Ishikawa (cell line): ENCODE measurements at regions not wholly inside any gene's neighbourhood (a gene's known extent, or its start where the extent isn't known, plus 50 kb on each side); places are given as distances from the start of the nearest gene placed in this dataset.

Experiments used
- CEBPB ChIP-seq: IDR thresholded peaks from 2 replicates; pipeline ENCODE4 v1.6.1; 2012
- CREB1 ChIP-seq: IDR thresholded peaks from 2 replicates; pipeline ENCODE4 v1.6.1; 2012; ENCODE audit warnings: low read depth
- EGR1 ChIP-seq: IDR thresholded peaks from 2 replicates; pipeline ENCODE4 v1.6.1; 2012
- EP300 ChIP-seq: IDR thresholded peaks from 2 replicates; pipeline ENCODE4 v1.6.1; 2012; ENCODE audit warnings: borderline replicate concordance
- FOXM1 ChIP-seq: IDR thresholded peaks from 2 replicates; pipeline ENCODE4 v1.6.1; 2012; ENCODE audit warnings: low read depth, borderline replicate concordance
- NFIC ChIP-seq: IDR thresholded peaks from 2 replicates; pipeline ENCODE4 v1.6.1; 2012
- RAD21 ChIP-seq: IDR thresholded peaks from 2 replicates; pipeline ENCODE4 v1.6.1; 2012; ENCODE audit warnings: low read depth
- TAF1 ChIP-seq: IDR thresholded peaks from 2 replicates; pipeline ENCODE4 v1.6.1; 2012; ENCODE audit warnings: low read depth, mild to moderate bottlenecking
- TCF12 ChIP-seq: IDR thresholded peaks from 2 replicates; pipeline ENCODE4 v1.6.1; 2012; ENCODE audit warnings: low read depth
- TEAD4 ChIP-seq: IDR thresholded peaks from 2 replicates; pipeline ENCODE4 v1.6.1; 2012
- YY1 ChIP-seq: IDR thresholded peaks from 2 replicates; pipeline ENCODE4 v1.6.1; 2012; ENCODE audit warnings: low read depth
- ZBTB7A ChIP-seq: IDR thresholded peaks from 2 replicates; pipeline ENCODE4 v1.6.1; 2012; ENCODE audit warnings: low read depth
- TF ChIP-seq, protein P1 (sequence below): IDR thresholded peaks from 2 replicates; pipeline ENCODE4 v1.6.1; 2012
- TF ChIP-seq, protein P2 (sequence below): IDR thresholded peaks from 2 replicates; pipeline ENCODE4 v1.6.1; 2012
- TF ChIP-seq, protein P3 (sequence below): IDR thresholded peaks from 2 replicates; pipeline ENCODE4 v1.6.1; 2012; ENCODE audit warnings: low read depth, mild to moderate bottlenecking

DNA sequence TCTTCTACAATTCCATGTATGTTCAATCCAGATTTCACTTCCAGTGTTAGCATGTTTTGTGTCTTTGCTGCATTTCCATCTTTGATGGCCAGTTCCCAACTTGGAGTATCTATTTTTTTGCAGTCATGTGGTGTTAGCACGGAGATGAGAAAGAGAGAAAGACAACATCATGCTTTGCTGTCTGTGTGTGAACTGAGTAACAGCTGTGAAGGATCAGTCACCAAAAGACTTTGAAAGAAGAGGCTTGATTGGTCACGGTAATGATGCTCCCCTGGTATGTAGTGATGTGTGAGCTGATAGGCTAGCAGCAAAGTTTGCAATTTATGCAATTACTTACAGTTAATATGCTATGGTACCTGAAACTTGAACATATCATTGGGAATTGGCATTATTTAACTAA is 731.3 kb upstream of the NRSN1 start:
- TF ChIP-seq CEBPB (no peak), TEAD4 (no peak), TCF12 (no peak), NFIC (no peak), TAF1 (no peak), FOXM1 (no peak), RAD21 (no peak), EGR1 (no peak)
- TF ChIP-seq, protein P1, sequence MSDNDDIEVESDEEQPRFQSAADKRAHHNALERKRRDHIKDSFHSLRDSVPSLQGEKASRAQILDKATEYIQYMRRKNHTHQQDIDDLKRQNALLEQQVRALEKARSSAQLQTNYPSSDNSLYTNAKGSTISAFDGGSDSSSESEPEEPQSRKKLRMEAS: no peak

DNA sequence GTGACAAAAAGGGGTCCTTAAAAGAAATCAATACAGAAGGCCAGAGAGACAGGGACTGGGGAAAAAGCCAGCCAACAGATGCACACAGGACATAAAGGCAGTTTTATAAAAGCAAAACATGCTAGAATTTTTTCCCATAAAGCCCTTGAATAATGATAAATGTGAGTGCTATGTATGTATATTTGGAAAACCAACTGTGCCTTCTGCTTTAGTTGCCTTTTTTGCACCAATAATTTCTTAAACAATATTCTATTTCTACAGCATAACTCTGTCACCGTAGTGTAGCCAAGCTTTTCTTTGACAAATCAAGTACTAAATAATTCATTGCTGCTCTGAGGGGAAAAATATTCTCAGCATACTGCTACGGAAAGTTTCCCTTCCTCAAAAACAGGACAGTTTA is 730.6 kb upstream of the NRSN1 start:
- TF ChIP-seq CREB1: no peak
- TF ChIP-seq TEAD4: no peak
- TF ChIP-seq TAF1: no peak
- TF ChIP-seq YY1: no peak
- TF ChIP-seq ZBTB7A: no peak
- TF ChIP-seq NFIC: no peak
- TF ChIP-seq, protein P1: no peak
- TF ChIP-seq RAD21: no peak
- no peak for TF ChIP-seq FOXM1
- TF ChIP-seq, protein P2, sequence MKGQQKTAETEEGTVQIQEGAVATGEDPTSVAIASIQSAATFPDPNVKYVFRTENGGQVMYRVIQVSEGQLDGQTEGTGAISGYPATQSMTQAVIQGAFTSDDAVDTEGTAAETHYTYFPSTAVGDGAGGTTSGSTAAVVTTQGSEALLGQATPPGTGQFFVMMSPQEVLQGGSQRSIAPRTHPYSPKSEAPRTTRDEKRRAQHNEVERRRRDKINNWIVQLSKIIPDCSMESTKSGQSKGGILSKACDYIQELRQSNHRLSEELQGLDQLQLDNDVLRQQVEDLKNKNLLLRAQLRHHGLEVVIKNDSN: no peak
- no peak for TF ChIP-seq EGR1
- TF ChIP-seq CEBPB: no peak
- TF ChIP-seq, protein P3, sequence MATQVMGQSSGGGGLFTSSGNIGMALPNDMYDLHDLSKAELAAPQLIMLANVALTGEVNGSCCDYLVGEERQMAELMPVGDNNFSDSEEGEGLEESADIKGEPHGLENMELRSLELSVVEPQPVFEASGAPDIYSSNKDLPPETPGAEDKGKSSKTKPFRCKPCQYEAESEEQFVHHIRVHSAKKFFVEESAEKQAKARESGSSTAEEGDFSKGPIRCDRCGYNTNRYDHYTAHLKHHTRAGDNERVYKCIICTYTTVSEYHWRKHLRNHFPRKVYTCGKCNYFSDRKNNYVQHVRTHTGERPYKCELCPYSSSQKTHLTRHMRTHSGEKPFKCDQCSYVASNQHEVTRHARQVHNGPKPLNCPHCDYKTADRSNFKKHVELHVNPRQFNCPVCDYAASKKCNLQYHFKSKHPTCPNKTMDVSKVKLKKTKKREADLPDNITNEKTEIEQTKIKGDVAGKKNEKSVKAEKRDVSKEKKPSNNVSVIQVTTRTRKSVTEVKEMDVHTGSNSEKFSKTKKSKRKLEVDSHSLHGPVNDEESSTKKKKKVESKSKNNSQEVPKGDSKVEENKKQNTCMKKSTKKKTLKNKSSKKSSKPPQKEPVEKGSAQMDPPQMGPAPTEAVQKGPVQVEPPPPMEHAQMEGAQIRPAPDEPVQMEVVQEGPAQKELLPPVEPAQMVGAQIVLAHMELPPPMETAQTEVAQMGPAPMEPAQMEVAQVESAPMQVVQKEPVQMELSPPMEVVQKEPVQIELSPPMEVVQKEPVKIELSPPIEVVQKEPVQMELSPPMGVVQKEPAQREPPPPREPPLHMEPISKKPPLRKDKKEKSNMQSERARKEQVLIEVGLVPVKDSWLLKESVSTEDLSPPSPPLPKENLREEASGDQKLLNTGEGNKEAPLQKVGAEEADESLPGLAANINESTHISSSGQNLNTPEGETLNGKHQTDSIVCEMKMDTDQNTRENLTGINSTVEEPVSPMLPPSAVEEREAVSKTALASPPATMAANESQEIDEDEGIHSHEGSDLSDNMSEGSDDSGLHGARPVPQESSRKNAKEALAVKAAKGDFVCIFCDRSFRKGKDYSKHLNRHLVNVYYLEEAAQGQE: no peak
- TF ChIP-seq EP300: no peak

DNA sequence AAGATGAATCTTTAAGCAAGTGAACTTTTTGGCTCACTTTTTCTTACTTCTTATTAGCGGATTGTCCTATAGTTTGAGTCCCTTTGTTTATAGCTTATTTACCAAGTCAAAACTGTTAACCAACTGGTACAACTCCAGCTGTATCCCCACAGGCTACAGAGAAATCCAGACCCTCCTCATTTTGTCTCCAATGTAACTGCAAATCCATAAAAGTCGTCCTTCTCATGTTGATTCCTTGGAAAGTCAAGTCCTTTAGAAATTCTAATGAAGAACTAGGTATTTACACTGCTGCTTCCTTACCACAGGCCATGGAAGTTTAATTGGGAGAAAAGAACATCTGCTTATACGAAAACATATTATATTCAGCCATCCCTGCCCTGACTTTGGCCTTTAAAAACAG is 729.1 kb upstream of the NRSN1 start:
- TF ChIP-seq, protein P2: no peak
- TF ChIP-seq RAD21: no peak
- TF ChIP-seq CEBPB: no peak
- no peak for TF ChIP-seq FOXM1
- no peak for TF ChIP-seq EGR1
- no peak for TF ChIP-seq ZBTB7A
- TF ChIP-seq EP300: no peak
- no peak for TF ChIP-seq CREB1
- TF ChIP-seq, protein P1: no peak
- TF ChIP-seq, protein P3: no peak
- TF ChIP-seq TCF12: no peak
- no peak for TF ChIP-seq TAF1
- TF ChIP-seq TEAD4: no peak
- no peak for TF ChIP-seq NFIC
- TF ChIP-seq YY1: no peak

DNA sequence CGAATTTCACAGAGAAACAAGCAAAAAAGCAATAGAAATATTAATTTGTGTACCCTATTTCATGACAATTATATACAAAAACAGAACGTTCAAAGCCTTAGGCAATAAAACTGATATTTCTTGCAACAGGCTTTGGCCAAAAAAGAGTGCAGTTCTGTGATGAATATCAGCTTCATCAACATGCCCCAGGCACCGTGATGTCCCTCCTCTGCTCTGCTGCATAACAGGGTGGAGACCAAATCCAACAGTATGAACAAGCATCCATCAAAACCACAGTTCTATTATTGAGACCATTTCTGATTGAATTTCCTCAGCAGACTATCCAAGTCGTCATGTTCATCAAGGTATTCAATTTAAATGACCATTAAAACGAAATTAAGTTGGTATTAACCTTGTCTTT is 722.6 kb upstream of the NRSN1 start:
- TF ChIP-seq, protein P2: no peak
- TF ChIP-seq EGR1 (no peak), CEBPB (no peak), ZBTB7A (no peak), NFIC (no peak), FOXM1 (no peak), EP300 (no peak), TEAD4 (no peak), CREB1 (no peak)
- TF ChIP-seq, protein P3: no peak
- TF ChIP-seq, protein P1: no peak
